Stimulated activated CD4-positive, alpha-beta T cell treated with anti-CD3 and anti-CD28 coated beads, Interleukin-1b, Interleukin-23, amount 100 ng/mL, for 48 hours (primary cell): ENCODE measurements at regions not wholly inside any gene's neighbourhood (a gene's known extent, or its start where the extent isn't known, plus 50 kb on each side); places are given as distances from the start of the nearest gene placed in this dataset.

Experiments used
- DNase-seq: peaks from one replicate; pipeline ENCODE4 v3.0.0-alpha.2; 2020

- no peak for DNase-seq
Measured at GRCh38 chr12:130104571-130105106, 57.6 kb upstream of the FZD10 start.

GRCh38 chr12:130109062-130109945 is 53.0 kb upstream of the FZD10 start:
- DNase-seq = no peak

- DNase-seq = no peak
Measured at GRCh38 chr12:130110914-130111313, 51.4 kb upstream of the FZD10 start.

GRCh38 chr12:130111965-130112496 is 50.2 kb upstream of the FZD10 start:
- no peak for DNase-seq
